Activated CD4-positive, alpha-beta T cell treated with anti-CD3 and anti-CD28 coated beads for 4 hours (primary cell): ENCODE measurements at regions not wholly inside any gene's neighbourhood (a gene's known extent, or its start where the extent isn't known, plus 50 kb on each side); places are given as distances from the start of the nearest gene placed in this dataset.

ENCODE experiments used
- DNase-seq, 2 donors: peaks; one replicate each; pipeline ENCODE4 v3.0.0-alpha.2; 2020

DNA sequence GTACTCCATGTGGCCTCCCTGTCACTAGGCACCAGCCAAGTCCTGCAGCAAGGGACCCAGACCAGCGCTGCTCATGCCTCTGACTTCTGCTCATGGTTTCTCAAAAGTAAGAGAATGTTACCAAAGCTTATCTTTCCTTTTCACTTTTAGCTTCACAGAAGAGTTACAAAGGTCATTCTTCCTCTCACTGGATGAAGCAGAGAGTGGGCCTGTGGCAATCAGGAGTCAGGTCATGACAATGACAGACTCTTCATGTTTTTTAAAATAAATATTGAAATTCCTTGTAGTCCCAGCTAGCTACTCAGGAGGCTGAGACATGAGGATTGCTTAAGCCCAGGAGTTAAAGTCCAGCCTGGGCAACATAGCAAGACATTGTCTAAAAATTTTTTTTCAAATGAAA is 126.1 kb downstream of the OSR1 start:
- no peak for DNase-seq

DNA sequence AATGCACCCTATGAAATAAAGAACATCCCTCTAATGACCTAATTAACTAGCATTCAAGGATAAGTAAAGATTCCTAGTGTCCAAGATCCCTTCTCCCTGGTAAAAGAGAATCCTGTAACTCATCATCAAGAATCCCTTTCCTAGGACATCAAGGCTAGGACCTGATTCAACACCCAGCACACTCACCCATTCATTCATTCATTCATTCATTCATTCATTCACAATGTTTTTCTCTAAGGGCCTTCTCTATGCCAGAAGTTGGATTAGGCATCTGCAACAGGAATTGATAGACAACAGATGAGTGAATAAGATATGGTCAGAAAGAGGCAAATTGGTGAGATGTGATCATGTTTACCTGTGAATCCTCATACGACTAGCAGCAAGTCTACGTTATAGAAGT is 126.8 kb downstream of the OSR1 start:
- DNase-seq, result no peak

DNA sequence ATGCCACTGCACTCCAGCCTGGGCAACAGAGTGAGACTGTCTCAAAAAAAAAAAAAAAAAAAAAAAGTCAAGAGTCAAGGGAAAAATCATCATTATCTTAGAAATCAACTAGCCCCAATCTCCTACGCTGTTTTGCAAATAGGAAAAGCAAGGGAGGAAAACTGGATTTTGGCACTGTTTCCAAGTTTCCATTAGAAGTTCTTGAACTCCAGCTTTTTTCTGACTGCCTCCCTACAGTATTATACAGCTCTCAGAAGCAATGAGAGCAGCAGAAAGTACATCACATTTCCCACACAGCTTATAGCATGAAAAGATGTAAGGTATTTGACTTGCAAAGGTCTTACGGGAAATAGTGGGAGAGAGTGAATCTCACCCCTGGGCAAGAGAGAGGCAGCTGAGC is 127.8 kb downstream of the OSR1 start:
- DNase-seq, result no peak

- no peak for DNase-seq
Measured at GRCh38 chr2:19228715-19229114, 129.7 kb downstream of the OSR1 start.

GRCh38 chr2:19228181-19228593 is 130.2 kb downstream of the OSR1 start:
- no peak for DNase-seq

DNA sequence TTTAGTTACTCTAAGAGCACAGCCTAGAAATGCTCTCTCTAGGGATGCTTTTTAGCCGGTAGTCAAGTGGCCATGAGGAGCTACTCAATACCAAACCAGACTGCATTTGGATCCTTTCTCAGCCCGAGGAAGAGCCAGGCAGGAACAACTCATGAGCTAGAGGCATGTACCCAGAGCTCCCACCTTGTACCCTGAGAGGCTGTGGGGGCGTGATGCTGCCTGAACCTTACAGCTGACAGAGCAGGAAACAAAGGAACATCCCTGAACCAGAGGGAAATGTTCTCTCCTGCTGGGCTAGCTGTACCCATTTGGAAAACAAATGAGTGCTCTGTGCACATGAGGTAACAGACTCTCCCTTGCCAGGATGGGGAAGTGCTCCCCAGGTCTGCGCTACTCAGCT is 131.6 kb downstream of the OSR1 start:
- no peak for DNase-seq

GRCh38 chr2:19226386-19226785 is 132.0 kb downstream of the OSR1 start:
- DNase-seq, result no peak

DNA sequence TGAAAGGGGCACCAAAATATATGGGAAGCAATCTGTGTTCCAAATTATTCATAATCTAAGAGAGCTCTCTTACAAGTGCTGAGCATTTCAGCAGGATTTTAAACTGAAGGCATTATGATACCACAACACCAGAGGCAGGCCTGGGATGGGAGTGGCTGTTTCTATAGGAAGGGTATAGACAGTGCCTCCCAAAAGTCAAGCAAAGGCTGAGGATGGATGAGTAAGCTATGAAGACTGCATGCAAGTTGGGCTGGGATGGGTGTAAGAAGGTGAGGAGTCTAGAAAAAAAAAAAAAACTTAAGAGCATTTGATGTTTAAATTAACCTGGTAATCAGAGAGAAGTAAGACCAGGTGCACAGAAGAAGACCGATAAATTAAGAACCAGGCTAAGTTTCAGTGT is 132.5 kb downstream of the OSR1 start:
- no peak for DNase-seq

DNA sequence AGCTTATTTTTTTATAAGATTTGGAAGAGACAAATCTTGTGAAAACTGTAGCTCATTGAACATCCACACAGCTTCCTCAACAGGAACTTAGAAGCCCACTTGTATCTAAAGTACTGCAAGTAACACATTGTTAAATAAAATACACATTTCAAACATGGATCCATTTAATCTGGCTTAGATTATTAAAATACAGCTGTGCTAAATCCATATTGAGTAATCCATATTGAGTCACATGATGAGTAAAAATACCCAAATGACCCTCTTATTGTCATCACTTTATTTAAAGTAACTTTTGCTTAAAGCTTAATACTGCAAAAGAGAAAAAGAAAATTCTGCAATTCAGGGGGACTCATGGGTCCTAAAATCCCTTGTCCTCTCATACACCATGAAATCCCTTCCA is 133.3 kb downstream of the OSR1 start:
- no peak for DNase-seq

GRCh38 chr2:19224486-19224885 is 133.9 kb downstream of the OSR1 start:
- DNase-seq, result no peak

DNA sequence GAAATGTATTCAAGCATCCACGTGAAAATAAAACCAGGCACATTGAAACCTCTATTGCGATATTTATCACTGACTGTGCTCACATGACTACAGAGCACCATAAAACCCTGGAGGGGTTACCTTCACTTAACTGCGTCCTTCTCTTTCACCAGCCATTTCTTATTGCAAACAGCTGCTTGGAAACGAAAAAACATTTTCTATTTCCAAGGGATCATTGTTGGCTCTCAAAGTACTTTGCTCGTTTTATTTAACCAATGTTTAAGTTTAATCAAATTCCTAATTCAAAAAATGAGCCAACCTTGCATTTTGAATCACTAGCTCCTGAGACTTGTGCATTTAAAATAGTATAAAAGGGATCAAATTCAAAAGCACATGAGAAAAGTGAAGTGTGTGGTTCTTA is 134.4 kb downstream of the OSR1 start:
- DNase-seq, result no peak

DNA sequence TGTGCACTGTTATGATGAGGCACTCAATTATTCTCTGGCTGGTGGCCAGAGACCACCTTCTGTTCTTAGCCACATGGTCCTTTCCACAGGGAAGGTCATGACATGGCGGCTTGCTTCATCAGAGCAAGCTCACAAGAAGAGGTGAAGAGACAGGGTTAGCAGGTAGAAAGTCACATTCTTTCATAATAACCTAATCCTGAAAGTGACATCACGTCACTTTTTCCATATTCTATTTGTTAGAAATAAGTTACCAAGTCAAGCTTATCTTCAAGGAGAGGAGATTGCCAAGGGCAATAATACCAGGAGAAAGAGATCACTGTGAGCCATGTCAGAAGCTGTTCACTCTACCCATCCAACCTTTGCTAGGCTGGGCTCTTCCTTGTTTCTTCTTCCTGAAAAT is 139.4 kb downstream of the OSR1 start:
- no peak for DNase-seq

DNA sequence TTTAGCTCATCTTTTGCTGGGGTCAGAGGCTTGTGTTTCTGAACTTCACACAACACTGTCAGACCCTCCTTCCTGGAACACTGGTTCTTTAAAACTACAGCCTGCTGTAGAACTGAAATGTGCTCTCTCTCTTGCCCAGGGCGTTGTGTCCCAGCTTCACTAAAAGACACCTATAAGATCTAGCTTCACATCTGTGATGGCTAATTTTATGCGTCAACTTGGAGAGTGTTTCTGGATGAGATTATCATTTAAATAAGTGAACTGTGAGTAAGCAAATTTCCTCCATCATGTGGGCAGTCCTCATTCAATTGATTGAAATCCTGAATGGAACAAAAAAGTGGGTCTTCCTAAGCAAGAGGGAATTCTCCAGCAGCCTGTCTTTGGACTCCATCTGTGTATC is 140.3 kb downstream of the OSR1 start:
- no peak for DNase-seq

DNA sequence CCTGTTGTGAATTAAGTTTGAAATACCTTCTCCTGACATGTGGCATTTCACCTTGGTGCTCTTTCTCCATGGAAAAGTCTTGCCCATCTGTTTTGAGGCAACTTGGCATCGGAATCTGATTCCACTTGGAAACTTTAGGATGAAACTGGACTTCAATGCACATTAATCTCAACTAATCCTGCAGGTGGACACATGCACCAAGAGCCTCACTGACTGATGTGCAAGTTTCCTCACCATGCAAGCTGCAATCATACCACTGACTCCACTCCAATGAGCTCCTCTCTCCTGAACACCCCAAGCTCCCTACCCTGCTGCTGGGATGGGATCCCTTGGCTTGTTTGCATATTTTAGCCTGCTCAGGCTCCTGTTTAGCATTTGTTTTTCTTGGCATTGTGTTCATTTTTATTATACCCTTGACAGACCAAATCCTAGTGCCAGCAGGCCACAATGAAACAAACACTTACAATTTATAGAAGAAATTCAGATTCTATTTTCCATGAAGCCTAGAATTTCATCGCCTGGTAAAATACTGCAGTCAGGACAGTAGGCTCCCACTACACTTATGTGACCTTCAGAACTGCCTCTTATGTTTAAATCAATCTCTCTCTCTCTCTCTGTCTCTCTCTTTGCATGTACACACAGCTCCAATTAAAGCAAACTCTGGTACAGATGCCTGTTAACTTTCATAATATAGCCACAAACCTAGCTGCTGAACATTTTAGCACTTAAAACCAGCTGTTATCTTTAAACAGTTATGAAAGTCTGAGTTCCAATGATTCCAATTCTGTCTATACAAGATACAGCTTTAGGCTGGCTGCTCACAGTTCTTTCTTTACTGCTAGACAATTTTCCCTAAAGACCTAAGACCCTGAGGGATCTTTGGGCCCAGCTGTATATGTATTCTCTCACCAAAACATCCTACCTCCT is 141.5 kb downstream of the OSR1 start:
- no peak for DNase-seq

DNA sequence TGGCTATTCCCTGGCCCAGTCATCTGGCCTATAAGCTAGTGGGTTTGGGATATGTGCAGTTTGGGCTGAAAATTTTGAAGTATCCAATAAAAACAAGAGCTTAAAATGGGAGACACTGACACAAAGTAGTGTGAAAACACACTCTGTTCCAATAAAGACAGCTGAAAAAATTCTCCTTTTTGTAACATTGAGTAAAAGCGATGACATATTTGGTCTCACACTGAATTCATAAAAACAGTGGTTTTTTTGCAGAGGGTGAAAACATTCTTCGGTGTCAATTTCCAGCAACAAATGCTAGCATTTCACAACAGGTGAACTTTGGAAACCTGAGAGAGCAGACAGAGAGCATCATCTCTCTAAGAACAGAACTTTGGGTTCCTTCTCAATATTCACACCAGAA is 142.2 kb downstream of the OSR1 start:
- DNase-seq, result no peak

- DNase-seq, result no peak
Measured at GRCh38 chr2:19214682-19215391, 143.6 kb downstream of the OSR1 start.

DNA sequence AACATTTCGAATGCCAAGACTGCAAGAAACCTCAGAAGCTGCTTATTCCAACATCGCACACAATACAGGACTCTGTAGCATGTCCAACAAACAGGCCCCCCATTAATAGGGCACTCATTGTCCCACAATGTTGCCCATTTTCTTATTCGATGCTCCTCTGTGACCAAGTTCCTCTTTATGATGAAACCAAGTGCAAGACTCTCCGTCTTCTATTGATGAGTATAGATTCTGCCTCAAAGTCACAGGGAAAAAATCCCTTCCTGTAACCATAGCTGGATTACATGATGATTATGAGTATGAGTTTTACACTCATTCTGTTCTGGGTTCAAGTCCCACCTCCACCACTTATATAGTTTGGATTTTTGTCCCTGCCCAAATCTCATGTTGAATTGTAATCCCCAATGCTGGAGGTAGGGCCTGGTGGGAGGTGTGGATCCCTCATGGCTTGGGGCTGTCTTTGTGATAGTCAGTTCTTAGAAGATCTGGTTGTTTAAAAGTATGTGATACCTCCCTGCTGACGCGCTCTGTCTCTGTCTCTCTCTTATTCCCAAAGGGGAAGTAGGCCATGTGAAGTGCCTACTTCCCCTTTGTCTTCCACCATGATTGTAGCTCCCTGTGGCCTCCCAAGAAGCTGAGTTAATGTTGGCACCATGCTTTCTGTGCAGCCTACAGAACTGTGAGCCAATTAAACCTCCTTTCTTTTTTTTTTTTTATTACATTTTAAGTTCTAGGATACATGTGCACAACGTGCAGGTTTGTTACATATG is 148.7 kb downstream of the OSR1 start:
- DNase-seq, result no peak

GRCh38 chr2:19208479-19209199 is 149.8 kb downstream of the OSR1 start:
- DNase-seq, result no peak

GRCh38 chr2:19207452-19207851 is 151.0 kb downstream of the OSR1 start:
- no peak for DNase-seq

DNA sequence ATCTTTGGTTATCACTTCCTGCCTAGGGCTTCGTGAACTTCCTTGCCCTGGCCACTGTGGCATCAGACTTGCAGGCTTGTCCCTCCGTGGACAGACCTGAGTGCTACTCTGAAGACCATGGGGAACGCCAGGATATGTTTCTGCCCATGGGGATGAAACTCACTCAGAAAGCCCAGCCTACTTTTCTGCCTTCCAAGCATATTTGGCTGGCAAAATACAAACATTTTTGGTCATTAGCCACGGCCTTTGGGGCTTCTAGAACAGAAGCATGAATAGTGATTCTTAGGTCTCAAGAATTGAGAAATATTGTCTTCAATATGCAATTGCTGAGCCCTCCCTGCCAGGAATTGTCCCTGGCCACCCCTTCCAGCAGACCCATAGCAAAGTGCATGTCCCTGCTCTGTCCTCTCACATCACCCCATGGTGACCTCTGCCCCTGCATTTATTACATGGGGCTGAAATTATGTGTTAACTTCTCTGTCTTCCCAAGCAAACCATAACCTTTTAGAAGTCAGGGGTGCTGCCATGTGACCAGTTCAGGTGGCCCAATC is 152.4 kb downstream of the OSR1 start:
- no peak for DNase-seq

DNA sequence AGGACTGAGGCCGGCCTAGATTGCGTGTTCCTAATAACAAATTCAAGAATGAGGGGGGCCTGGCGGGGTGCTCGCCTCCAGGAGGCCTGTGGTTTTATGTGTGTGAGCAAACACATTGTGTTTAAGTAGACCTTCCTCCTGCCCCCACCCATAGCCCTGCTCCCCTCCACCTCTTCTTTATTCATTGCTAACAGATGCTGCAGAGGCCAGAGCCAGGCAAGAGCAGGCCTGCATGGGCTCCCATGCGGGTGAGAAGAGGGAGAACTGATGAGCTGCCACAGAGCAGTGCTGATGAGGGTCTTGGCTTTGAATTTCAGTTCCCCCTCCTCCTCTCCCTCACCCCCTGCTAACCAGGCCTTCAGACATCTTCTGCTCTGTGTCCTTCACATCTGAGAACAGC is 154.6 kb downstream of the OSR1 start:
- no peak for DNase-seq

- no peak for DNase-seq
Measured at GRCh38 chr2:19201911-19202462, 156.4 kb downstream of the OSR1 start.
